Skeletal muscle tissue (tissue), 3 donors: ENCODE measurements at regions not wholly inside any gene's neighbourhood (a gene's known extent, or its start where the extent isn't known, plus 50 kb on each side); places are given as distances from the start of the nearest gene placed in this dataset.
"Not testable (repeated sequence)": the region's sequence is repeated elsewhere in the genome, so short reads cannot be mapped to it uniquely, and the experiment has no call there.

Experiments
- H3K27ac ChIP-seq: one replicate; pipeline ENCODE4 v1.7.0; 2013; ENCODE audit warnings: mild to moderate bottlenecking, low read depth, low read length, inconsistent platforms
- H3K27me3 ChIP-seq, 3 donors: one replicate each; pipeline ENCODE4 v1.7.0; 2013; ENCODE audit warnings: low read length in 3 of 3; ENCODE audit not compliant: control insufficient read depth in 3 of 3, insufficient read depth in 3 of 3
- H3K36me3 ChIP-seq, 3 donors: one replicate each; pipeline ENCODE4 v1.7.0; 2013; ENCODE audit warnings: low read length in 3 of 3; ENCODE audit not compliant: control insufficient read depth in 3 of 3, insufficient read depth in 3 of 3
- H3K4me1 ChIP-seq, 3 donors: one replicate each; pipeline ENCODE4 v1.7.0; 2013; ENCODE audit warnings: low read length in 3 of 3, mild to moderate bottlenecking in 3 of 3; ENCODE audit not compliant: control insufficient read depth in 3 of 3, insufficient read depth in 3 of 3
- H3K4me3 ChIP-seq, 3 donors: one replicate each; pipeline ENCODE4 v1.7.0; 2013; ENCODE audit warnings: low read length in 3 of 3
- H3K9ac ChIP-seq, 3 donors: one replicate each; pipeline ENCODE4 v1.7.0; 2013; ENCODE audit warnings: low read length in 3 of 3, mild to moderate bottlenecking in 3 of 3, moderate library complexity in 2 of 3, low read depth in 1 of 3
- H3K9me3 ChIP-seq, 3 donors: one replicate each; pipeline ENCODE4 v1.7.0; 2013; ENCODE audit warnings: low read length in 3 of 3; ENCODE audit not compliant: control insufficient read depth in 3 of 3
- donor health status: Osteomylitis.

DNA sequence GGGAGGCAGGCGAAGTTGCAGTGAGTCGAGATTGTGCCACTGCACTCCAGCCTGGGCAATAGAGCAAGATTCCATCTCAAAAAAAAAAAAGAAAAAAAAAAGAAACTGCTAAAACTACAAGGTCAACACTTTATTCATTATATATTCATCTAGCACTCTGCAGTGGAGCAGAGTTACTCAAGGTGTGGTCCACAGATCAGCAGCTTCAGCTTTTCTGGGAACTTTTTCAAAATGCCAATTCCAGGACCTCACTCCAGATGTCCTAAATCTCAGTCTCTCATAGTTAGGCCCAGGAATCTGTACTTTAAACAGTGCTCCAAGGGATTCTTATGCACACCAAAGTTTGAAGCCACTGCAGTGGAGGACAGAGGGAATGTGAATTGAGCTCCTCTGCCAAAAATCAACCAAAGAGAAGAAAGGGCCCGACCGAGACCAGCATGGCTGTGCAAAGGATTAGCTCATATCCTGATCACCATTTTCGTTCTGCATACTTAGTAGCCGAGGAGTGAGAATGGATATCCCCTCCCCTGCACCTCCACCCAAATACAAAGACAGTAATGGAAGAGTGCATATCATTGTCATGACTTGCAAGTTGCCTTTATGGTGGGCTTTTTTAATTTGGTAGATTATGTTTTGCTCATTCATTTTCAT, 201.9 kb downstream of the MEX3B start:
- Histone ChIP-seq H3K4me1 (no peaks in the 10 kb centered on the region), H3K9ac (no peak overlapping the region), H3K27me3 (no peaks in the 10 kb centered on the region), H3K27ac (no peak overlapping the region), H3K9me3 (no peaks in the 10 kb centered on the region), H3K36me3 (no peaks in the 10 kb centered on the region), H3K4me3 (no peak overlapping the region)

GRCh38 chr15:81843226-81843625, 202.6 kb downstream of the MEX3B start:
- Histone ChIP-seq H3K9ac (no peak overlapping the region), H3K9me3 (no peaks in the 10 kb centered on the region), H3K27me3 (no peaks in the 10 kb centered on the region), H3K4me1 (no peaks in the 10 kb centered on the region), H3K4me3 (no peak overlapping the region), H3K36me3 (no peaks in the 10 kb centered on the region), H3K27ac (no peak overlapping the region)

GRCh38 chr15:81839387-81839786, 206.4 kb downstream of the MEX3B start:
- Histone ChIP-seq H3K9ac (no peak overlapping the region), H3K27me3 (no peaks in the 10 kb centered on the region), H3K36me3 (no peaks in the 10 kb centered on the region)

GRCh38 chr15:81835731-81836130, 210.1 kb downstream of the MEX3B start:
- no peaks in the 10 kb centered on the region for H3K36me3 ChIP-seq
- H3K9ac ChIP-seq, result no peak overlapping the region
- H3K27me3 ChIP-seq, result no peaks in the 10 kb centered on the region
- no peaks in the 10 kb centered on the region for H3K4me1 ChIP-seq
- no peak overlapping the region for H3K4me3 ChIP-seq
- no peaks in the 10 kb centered on the region for H3K9me3 ChIP-seq
- H3K27ac ChIP-seq, result no peak overlapping the region

More at GRCh38 chr15:81839387-81839786, 206.4 kb downstream of the MEX3B start:
- no peaks in the 10 kb centered on the region for H3K4me1 ChIP-seq
- H3K9me3 ChIP-seq, result no peaks in the 10 kb centered on the region
- H3K27ac ChIP-seq, result no peak overlapping the region
- H3K4me3 ChIP-seq, result no peak overlapping the region

GRCh38 chr15:81830520-81830919, 215.3 kb downstream of the MEX3B start:
- Histone ChIP-seq H3K27ac (no peak overlapping the region), H3K9me3 (peaks cover 0 to 3% (median 0%) of the 10 kb centered on the region in 3 donors), H3K36me3 (no peaks in the 10 kb centered on the region), H3K4me1 (no peaks in the 10 kb centered on the region), H3K9ac (no peak overlapping the region), H3K4me3 (no peak overlapping the region), H3K27me3 (no peaks in the 10 kb centered on the region)

GRCh38 chr15:81829918-81830317, 215.9 kb downstream of the MEX3B start:
- no peak overlapping the region for H3K9ac ChIP-seq
- H3K27ac ChIP-seq, result no peak overlapping the region
- H3K4me1 ChIP-seq, result no peaks in the 10 kb centered on the region
- no peak overlapping the region for H3K4me3 ChIP-seq
- H3K36me3 ChIP-seq, result no peaks in the 10 kb centered on the region
- H3K9me3 ChIP-seq, result peaks cover 0 to 3% (median 0%) of the 10 kb centered on the region in 3 donors
- H3K27me3 ChIP-seq, result no peaks in the 10 kb centered on the region

DNA sequence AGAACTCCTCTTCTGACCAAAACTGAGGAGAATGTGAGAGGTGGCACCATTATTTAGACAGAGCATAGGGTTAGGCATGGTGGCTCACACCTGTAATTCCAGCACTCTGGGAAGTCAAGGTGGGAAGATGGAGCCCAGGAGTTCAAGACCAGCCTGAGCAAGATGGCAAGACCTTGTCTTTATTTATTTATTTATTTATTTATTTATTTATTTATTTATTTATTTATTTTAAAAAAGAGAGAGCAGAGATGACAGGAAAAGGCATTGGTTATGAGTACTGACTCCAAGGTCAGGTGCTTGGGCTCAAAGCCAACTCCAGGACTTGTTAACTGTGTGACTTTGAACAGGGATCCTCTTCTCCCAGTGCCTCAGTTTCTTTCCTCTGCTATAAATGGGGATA, 217.7 kb downstream of the MEX3B start:
- Histone ChIP-seq H3K36me3 (no peaks in the 10 kb centered on the region), H3K9me3 (peaks cover 0 to 3% (median 0%) of the 10 kb centered on the region in 3 donors), H3K4me1 (no peaks in the 10 kb centered on the region), H3K4me3 (no peak overlapping the region), H3K9ac (no peak overlapping the region), H3K27me3 (no peaks in the 10 kb centered on the region), H3K27ac (no peak overlapping the region)

- Histone ChIP-seq H3K27me3 (no peaks in the 10 kb centered on the region), H3K9ac (no peak overlapping the region), H3K36me3 (no peaks in the 10 kb centered on the region), H3K9me3 (peaks cover 0 to 3% (median 0%) of the 10 kb centered on the region in 3 donors), H3K27ac (no peak overlapping the region), H3K4me3 (no peak overlapping the region), H3K4me1 (no peaks in the 10 kb centered on the region)
Observed at GRCh38 chr15:81825136-81825535, 220.7 kb downstream of the MEX3B start.

- H3K4me3 ChIP-seq, H3K4me1 ChIP-seq, H3K9me3 ChIP-seq, H3K36me3 ChIP-seq, H3K27me3 ChIP-seq, H3K9ac ChIP-seq, H3K27ac ChIP-seq: not testable (repeated sequence)
Observed at GRCh38 chr15:81822587-81822986, 223.2 kb downstream of the MEX3B start.

- Histone ChIP-seq H3K27ac (no peak overlapping the region), H3K27me3 (no peaks in the 10 kb centered on the region), H3K36me3 (no peaks in the 10 kb centered on the region), H3K4me3 (no peak overlapping the region), H3K4me1 (no peaks in the 10 kb centered on the region), H3K9me3 (no peaks in the 10 kb centered on the region), H3K9ac (no peak overlapping the region)
Observed at GRCh38 chr15:81819924-81820635, 225.7 kb downstream of the MEX3B start.
